ENCODE measurements at regions not wholly inside any gene's neighbourhood (a gene's known extent, or its start where the extent isn't known, plus 50 kb on each side); places are given as distances from the start of the nearest gene placed in this dataset.

GRCh38 chr19:29450306-29450705, 75.5 kb upstream of the VSTM2B start:
- TF ChIP-seq CTCF (IDR thresholded peaks at IDR 0.05), result no peak
- no peak for TF ChIP-seq POLR2A (IDR thresholded peaks at IDR 0.05)
